ENCODE measurements at regions not wholly inside any gene's neighbourhood (a gene's known extent, or its start where the extent isn't known, plus 50 kb on each side); places are given as distances from the start of the nearest gene placed in this dataset.

DNA sequence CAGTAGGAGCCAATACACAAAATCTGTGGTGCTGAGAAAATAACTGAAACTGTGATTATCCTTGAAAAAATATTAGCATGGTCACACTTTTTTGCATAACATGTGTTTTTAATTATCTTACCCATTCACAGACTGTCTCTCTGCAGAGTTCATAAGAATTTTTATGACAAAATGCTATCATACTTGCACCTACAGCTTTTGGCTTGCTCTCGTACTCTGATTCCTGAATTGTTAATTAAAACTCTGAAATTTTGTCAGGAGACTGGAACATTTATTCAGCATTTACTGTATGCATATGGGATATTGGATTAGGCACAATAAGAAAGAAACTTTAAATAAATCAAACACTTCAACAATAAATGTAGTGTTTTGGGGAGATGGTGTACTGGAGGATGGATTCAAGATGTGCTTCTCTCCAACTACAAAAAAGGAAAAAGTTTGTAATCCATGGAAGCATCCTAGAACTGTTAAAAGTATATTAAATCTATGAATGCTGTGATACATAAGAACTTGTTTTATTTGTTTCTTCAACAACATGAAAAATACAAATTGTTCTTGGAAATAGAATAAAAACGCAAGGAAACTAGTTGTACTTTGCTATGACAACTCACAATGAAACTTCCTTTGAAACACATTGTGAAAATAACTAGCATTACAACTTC lies 260.5 kb downstream of the SPATA18 start:
- TF ChIP-seq, protein P1, sequence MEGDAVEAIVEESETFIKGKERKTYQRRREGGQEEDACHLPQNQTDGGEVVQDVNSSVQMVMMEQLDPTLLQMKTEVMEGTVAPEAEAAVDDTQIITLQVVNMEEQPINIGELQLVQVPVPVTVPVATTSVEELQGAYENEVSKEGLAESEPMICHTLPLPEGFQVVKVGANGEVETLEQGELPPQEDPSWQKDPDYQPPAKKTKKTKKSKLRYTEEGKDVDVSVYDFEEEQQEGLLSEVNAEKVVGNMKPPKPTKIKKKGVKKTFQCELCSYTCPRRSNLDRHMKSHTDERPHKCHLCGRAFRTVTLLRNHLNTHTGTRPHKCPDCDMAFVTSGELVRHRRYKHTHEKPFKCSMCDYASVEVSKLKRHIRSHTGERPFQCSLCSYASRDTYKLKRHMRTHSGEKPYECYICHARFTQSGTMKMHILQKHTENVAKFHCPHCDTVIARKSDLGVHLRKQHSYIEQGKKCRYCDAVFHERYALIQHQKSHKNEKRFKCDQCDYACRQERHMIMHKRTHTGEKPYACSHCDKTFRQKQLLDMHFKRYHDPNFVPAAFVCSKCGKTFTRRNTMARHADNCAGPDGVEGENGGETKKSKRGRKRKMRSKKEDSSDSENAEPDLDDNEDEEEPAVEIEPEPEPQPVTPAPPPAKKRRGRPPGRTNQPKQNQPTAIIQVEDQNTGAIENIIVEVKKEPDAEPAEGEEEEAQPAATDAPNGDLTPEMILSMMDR (IDR thresholded peaks at IDR 0.05; ENCODE audit: extremely low read depth, insufficient read depth, missing control alignments) = no peak
- in situ Hi-C loops (cut with MboI; ENCODE audit: low pct_unique_long_range_greater_than_20kb, low sequenced_read_pairs, unreplicated experiment) = no loop called here
- no peak for DNase-seq (ENCODE audit: low spot score)

- DNase-seq (ENCODE audit: low spot score) = no peak
- TF ChIP-seq, protein P1 (IDR thresholded peaks at IDR 0.05; ENCODE audit: extremely low read depth, insufficient read depth, missing control alignments) = no peak
- in situ Hi-C loops (cut with MboI; ENCODE audit: low pct_unique_long_range_greater_than_20kb, low sequenced_read_pairs, unreplicated experiment) = no loop called here
Observed at GRCh38 chr4:52312722-52313121, 261.6 kb downstream of the SPATA18 start.

- TF ChIP-seq, protein P1 (IDR thresholded peaks at IDR 0.05; ENCODE audit: extremely low read depth, insufficient read depth, missing control alignments) = no peak
- in situ Hi-C loops (cut with MboI; ENCODE audit: low pct_unique_long_range_greater_than_20kb, low sequenced_read_pairs, unreplicated experiment) = no loop called here
- no peak for DNase-seq (ENCODE audit: low spot score)
Observed at GRCh38 chr4:52317361-52317879, 266.3 kb downstream of the SPATA18 start.

- in situ Hi-C loops (cut with MboI; ENCODE audit: low pct_unique_long_range_greater_than_20kb, low sequenced_read_pairs, unreplicated experiment) = no loop called here
- no peak for DNase-seq (ENCODE audit: low spot score)
- TF ChIP-seq, protein P1 (IDR thresholded peaks at IDR 0.05; ENCODE audit: extremely low read depth, insufficient read depth, missing control alignments) = no peak
Observed at GRCh38 chr4:52317981-52318380, 266.9 kb downstream of the SPATA18 start.

DNA sequence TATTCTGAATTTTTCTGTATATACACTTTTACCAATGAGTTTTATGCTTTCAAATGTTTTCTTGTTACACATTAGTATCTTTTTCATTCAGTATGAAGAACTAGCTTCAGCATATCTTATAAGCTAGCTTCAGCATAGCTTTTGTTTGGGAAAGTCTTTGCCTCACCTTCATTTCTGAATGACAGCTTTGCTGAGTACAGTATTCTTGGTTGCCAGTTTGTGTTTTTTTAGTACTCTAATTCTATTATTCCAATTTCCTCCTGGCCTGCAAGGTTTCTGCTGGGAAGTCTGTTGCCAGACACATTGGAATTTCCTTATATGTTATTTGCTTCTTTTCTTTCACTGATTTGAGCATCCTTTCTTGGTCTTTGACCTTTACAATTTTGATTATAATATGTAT lies 278.8 kb downstream of the SPATA18 start:
- in situ Hi-C loops (cut with MboI; ENCODE audit: low pct_unique_long_range_greater_than_20kb, low sequenced_read_pairs, unreplicated experiment) = no loop called here
- TF ChIP-seq, protein P1 (IDR thresholded peaks at IDR 0.05; ENCODE audit: extremely low read depth, insufficient read depth, missing control alignments) = no peak

GRCh38 chr4:52343595-52343994 lies 292.5 kb downstream of the SPATA18 start:
- TF ChIP-seq, protein P1 (IDR thresholded peaks at IDR 0.05; ENCODE audit: extremely low read depth, insufficient read depth, missing control alignments) = no peak
- no peak for DNase-seq (ENCODE audit: low spot score)
- in situ Hi-C loops (cut with MboI; ENCODE audit: low pct_unique_long_range_greater_than_20kb, low sequenced_read_pairs, unreplicated experiment) = no loop called here

More for the DNA sequence above, 278.8 kb downstream of the SPATA18 start:
- no peak for DNase-seq (ENCODE audit: low spot score)

Measured in GM13977 (cell line).